ENCODE measurements at regions not wholly inside any gene's neighbourhood (a gene's known extent, or its start where the extent isn't known, plus 50 kb on each side); places are given as distances from the start of the nearest gene placed in this dataset.
"Not testable (repeated sequence)": the region's sequence is repeated elsewhere in the genome, so short reads cannot be mapped to it uniquely, and the experiment has no call there.

GRCh38 chr2:4803396-4803795 is 888.8 kb upstream of the SOX11 start:
- Histone ChIP-seq H2AFZ (no peak overlapping the region), H3K36me3 (ENCODE audit: low read depth) (no peaks in the 10 kb centered on the region), H3K79me2 (ENCODE audit: low read depth) (no peaks in the 10 kb centered on the region), H3K4me3 (no peak overlapping the region), H3K9me2 (ENCODE audit: insufficient read depth) (no peaks in the 10 kb centered on the region; the same call in 1 of the 2 replicates), H3K9me3 (ENCODE audit: insufficient read depth, low read depth) (no peaks in the 10 kb centered on the region), H3F3A (ENCODE audit: insufficient read depth, low read depth) (no peaks in the 10 kb centered on the region), H3K27me3 (ENCODE audit: insufficient read depth, low read depth) (no peaks in the 10 kb centered on the region), H3K4me1 (replicated peaks; ENCODE audit: insufficient read depth) (no peaks in the 10 kb centered on the region), H4K20me1 (ENCODE audit: insufficient read depth) (no peaks in the 10 kb centered on the region), H3K4me2 (no peak overlapping the region), H3K27ac (no peak overlapping the region)
- no TSS peak for BruUV-seq (replicated peaks)
- intact Hi-C loops (cut with micrococcal nuclease; ENCODE audit: unreplicated experiment) = no loop called here
- no peak for DNase-seq
- TF ChIP-seq EZH2 (IDR thresholded peaks at IDR 0.05; ENCODE audit: low read depth) (no peak), CTCF (conservative IDR thresholded peaks at IDR 0.05) (no peak)
- POLR2A ChIA-PET (ENCODE audit: unreplicated experiment) = no interaction called here
- CTCF ChIA-PET = no interaction called here

GRCh38 chr2:4814137-4814536 is 878.0 kb upstream of the SOX11 start:
- CTCF ChIA-PET; intact Hi-C loops (cut with micrococcal nuclease; ENCODE audit: unreplicated experiment): not testable (repeated sequence)

GRCh38 chr2:4827836-4828235 is 864.3 kb upstream of the SOX11 start:
- no peaks in the 10 kb centered on the region for H3K9me2 ChIP-seq (ENCODE audit: insufficient read depth)
- intact Hi-C loops (cut with micrococcal nuclease; ENCODE audit: unreplicated experiment) = no loop called here
- no peaks in the 10 kb centered on the region for H4K20me1 ChIP-seq (ENCODE audit: insufficient read depth)
- no peak overlapping the region for H3K27ac ChIP-seq
- no peak for DNase-seq
- H3K79me2 ChIP-seq (ENCODE audit: low read depth) = no peaks in the 10 kb centered on the region
- H3K4me2 ChIP-seq = no peak overlapping the region
- H3K4me1 ChIP-seq (replicated peaks; ENCODE audit: insufficient read depth) = no peaks in the 10 kb centered on the region
- no TSS peak for BruUV-seq (replicated peaks)
- no peaks in the 10 kb centered on the region for H3K9me3 ChIP-seq (ENCODE audit: insufficient read depth, low read depth)
- no peaks in the 10 kb centered on the region for H3F3A ChIP-seq (ENCODE audit: insufficient read depth, low read depth)
- 0 out of 2 replicates have a peak, but pooled peaks cover 5% of the 10 kb centered on the region for H3K27me3 ChIP-seq (ENCODE audit: insufficient read depth, low read depth)
- H2AFZ ChIP-seq = no peak overlapping the region
- no peak overlapping the region for H3K4me3 ChIP-seq
- no peaks in the 10 kb centered on the region for H3K36me3 ChIP-seq (ENCODE audit: low read depth)
- CTCF ChIA-PET = no interaction called here
- POLR2A ChIA-PET (ENCODE audit: unreplicated experiment) = no interaction called here
- TF ChIP-seq EZH2 (IDR thresholded peaks at IDR 0.05; ENCODE audit: low read depth) (no peak), CTCF (conservative IDR thresholded peaks at IDR 0.05) (no peak)

More at GRCh38 chr2:4814137-4814536, 878.0 kb upstream of the SOX11 start:
- DNase-seq; H3K27me3 ChIP-seq (ENCODE audit: insufficient read depth, low read depth); BruUV-seq (replicated peaks); H3F3A ChIP-seq (ENCODE audit: insufficient read depth, low read depth); H3K36me3 ChIP-seq (ENCODE audit: low read depth); H3K9me3 ChIP-seq (ENCODE audit: insufficient read depth, low read depth); H3K27ac ChIP-seq; H3K4me3 ChIP-seq; H3K4me2 ChIP-seq; H4K20me1 ChIP-seq (ENCODE audit: insufficient read depth); H3K79me2 ChIP-seq (ENCODE audit: low read depth); H2AFZ ChIP-seq; H3K4me1 ChIP-seq (replicated peaks; ENCODE audit: insufficient read depth); POLR2A ChIA-PET (ENCODE audit: unreplicated experiment); H3K9me2 ChIP-seq (ENCODE audit: insufficient read depth): not testable (repeated sequence)

- no peaks in the 10 kb centered on the region for H3K36me3 ChIP-seq (ENCODE audit: low read depth)
- no peaks in the 10 kb centered on the region for H3K4me1 ChIP-seq (replicated peaks; ENCODE audit: insufficient read depth)
- H3K9me3 ChIP-seq (ENCODE audit: insufficient read depth, low read depth) = no peaks in the 10 kb centered on the region
- DNase-seq = no peak
- H3K4me2 ChIP-seq = no peak overlapping the region
- TF ChIP-seq EZH2 (IDR thresholded peaks at IDR 0.05; ENCODE audit: low read depth) (no peak), CTCF (conservative IDR thresholded peaks at IDR 0.05) (no peak)
- ChIA-PET POLR2A (ENCODE audit: unreplicated experiment) (no interaction called here), CTCF (no interaction called here)
- no TSS peak for BruUV-seq (replicated peaks)
- no peaks in the 10 kb centered on the region for H3F3A ChIP-seq (ENCODE audit: insufficient read depth, low read depth)
- intact Hi-C loops (cut with micrococcal nuclease; ENCODE audit: unreplicated experiment) = no loop called here
- H3K79me2 ChIP-seq (ENCODE audit: low read depth) = no peaks in the 10 kb centered on the region
- no peak overlapping the region for H3K27ac ChIP-seq
- H4K20me1 ChIP-seq (ENCODE audit: insufficient read depth) = no peaks in the 10 kb centered on the region
- H3K4me3 ChIP-seq = no peak overlapping the region
- H2AFZ ChIP-seq = no peak overlapping the region
- H3K9me2 ChIP-seq (ENCODE audit: insufficient read depth) = no peaks in the 10 kb centered on the region
- H3K27me3 ChIP-seq (ENCODE audit: insufficient read depth, low read depth) = 0 out of 2 replicates have a peak, but pooled peaks cover 5% of the 10 kb centered on the region
These were observed 863.4 kb upstream of the SOX11 start for GRCh38 chr2:4828682-4829374.
